ENCODE measurements at regions not wholly inside any gene's neighbourhood (a gene's known extent, or its start where the extent isn't known, plus 50 kb on each side); places are given as distances from the start of the nearest gene placed in this dataset.

DNA sequence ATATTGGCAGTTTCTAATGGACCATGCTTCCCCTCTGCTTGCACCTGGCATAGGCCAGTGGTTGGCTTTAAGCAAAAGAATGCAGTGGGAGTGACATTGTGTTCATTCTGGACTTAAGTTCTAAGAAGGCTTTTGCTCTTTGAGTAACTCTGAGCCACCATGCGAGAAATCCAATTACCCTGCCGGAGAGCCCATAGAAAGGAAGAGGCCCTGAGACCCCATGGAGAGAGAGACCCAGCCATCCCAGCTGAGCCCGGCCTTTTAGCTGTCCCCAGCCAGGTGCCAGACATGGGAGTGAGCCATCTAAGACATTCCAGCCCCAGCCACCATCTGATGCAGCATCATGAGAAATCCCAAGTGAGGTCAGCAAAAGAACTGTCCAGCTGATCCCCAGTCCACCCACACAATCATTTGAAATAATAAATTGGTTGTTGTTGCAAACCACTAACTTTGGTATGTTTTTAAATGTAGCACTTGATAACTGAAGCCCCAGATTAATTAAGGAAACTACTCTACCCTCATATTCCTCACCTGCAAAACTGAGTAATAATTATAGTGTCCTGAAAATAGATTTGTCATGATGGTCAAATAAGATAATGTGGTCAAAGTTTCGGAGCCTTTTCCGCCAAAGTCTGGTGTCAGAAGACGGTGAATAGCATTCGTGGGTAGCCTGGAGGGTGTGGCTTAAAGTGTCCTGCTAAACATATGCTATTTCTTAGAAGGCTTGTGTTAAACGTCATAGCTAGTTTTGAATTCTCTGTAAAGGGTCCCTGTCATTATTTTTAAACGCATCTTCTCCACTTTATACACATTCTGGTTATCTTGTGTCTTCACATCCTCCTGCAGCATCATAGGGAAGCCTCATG lies 166.6 kb upstream of the PELI2 start:
- no peak overlapping the region for H3K27ac ChIP-seq
- no peak for TF ChIP-seq ZFX (IDR thresholded peaks at IDR 0.05)
- TF ChIP-seq, protein P1, sequence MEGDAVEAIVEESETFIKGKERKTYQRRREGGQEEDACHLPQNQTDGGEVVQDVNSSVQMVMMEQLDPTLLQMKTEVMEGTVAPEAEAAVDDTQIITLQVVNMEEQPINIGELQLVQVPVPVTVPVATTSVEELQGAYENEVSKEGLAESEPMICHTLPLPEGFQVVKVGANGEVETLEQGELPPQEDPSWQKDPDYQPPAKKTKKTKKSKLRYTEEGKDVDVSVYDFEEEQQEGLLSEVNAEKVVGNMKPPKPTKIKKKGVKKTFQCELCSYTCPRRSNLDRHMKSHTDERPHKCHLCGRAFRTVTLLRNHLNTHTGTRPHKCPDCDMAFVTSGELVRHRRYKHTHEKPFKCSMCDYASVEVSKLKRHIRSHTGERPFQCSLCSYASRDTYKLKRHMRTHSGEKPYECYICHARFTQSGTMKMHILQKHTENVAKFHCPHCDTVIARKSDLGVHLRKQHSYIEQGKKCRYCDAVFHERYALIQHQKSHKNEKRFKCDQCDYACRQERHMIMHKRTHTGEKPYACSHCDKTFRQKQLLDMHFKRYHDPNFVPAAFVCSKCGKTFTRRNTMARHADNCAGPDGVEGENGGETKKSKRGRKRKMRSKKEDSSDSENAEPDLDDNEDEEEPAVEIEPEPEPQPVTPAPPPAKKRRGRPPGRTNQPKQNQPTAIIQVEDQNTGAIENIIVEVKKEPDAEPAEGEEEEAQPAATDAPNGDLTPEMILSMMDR (conservative IDR thresholded peaks at IDR 0.05), result no peak

GRCh38 chr14:55954108-55954507 lies 164.1 kb upstream of the PELI2 start:
- H3K27ac ChIP-seq, result no peak overlapping the region
- no peak for TF ChIP-seq ZFX (IDR thresholded peaks at IDR 0.05)
- TF ChIP-seq, protein P1 (conservative IDR thresholded peaks at IDR 0.05), result no peak

DNA sequence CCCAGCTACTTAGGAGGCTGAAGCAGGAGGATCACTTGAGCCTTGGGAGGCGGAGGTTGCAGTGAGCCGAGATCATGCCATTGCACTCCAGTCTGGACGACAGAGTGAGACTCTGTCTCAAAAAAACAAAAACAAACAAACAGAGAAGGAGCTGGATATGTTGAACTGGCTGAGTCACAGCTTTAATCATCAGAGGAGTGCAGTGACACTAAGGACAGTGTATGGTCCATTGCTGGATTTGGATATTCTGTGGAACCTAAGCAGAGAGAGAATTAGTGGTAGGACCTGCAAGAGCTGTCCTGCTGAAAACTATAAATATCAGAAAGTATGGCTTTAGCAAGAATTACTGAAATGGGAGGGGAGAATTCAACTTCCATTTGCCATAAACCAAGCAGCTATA lies 163.0 kb upstream of the PELI2 start:
- H3K27ac ChIP-seq, result no peak overlapping the region
- TF ChIP-seq, protein P1 (conservative IDR thresholded peaks at IDR 0.05), result no peak
- no peak for TF ChIP-seq ZFX (IDR thresholded peaks at IDR 0.05)

DNA sequence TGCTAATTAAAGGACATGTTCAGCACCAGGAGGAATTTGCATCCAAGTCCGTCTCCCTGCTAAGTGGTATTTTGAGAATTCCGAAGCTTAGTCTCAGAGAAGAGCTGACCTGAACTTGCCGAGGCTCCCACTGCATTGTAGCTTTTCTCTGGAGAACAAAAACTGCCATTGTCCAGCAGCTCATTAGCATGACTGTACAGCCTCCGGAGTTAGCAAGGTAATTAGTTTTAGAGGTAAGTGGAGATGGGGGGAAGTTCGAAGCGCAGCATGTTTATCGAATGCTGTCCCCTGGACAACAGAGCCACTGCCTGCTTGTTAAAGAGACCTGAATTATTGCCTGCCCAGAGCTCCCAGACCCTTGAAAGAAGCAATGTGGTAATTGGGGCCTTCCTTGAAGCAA lies 160.3 kb upstream of the PELI2 start:
- TF ChIP-seq, protein P1 (conservative IDR thresholded peaks at IDR 0.05), result no peak
- TF ChIP-seq ZFX (IDR thresholded peaks at IDR 0.05), result no peak
- no peak overlapping the region for H3K27ac ChIP-seq

- H3K27ac ChIP-seq, result no peak overlapping the region
- TF ChIP-seq, protein P1 (conservative IDR thresholded peaks at IDR 0.05), result no peak
- no peak for TF ChIP-seq ZFX (IDR thresholded peaks at IDR 0.05)
Observed at GRCh38 chr14:55963295-55963694, 154.9 kb upstream of the PELI2 start.

GRCh38 chr14:55964091-55964490 lies 154.1 kb upstream of the PELI2 start:
- no peak overlapping the region for H3K27ac ChIP-seq
- TF ChIP-seq, protein P1 (conservative IDR thresholded peaks at IDR 0.05), result no peak
- TF ChIP-seq ZFX (IDR thresholded peaks at IDR 0.05), result no peak

- TF ChIP-seq, protein P1 (conservative IDR thresholded peaks at IDR 0.05), result no peak
- no peak for TF ChIP-seq ZFX (IDR thresholded peaks at IDR 0.05)
- H3K27ac ChIP-seq, result no peak overlapping the region
Observed at GRCh38 chr14:55964821-55965220, 153.4 kb upstream of the PELI2 start.
